ENCODE measurements at regions not wholly inside any gene's neighbourhood (a gene's known extent, or its start where the extent isn't known, plus 50 kb on each side); places are given as distances from the start of the nearest gene placed in this dataset.
A peak's percentile ranks its signal among the peaks of the same experiment; 100 is the strongest.

DNA sequence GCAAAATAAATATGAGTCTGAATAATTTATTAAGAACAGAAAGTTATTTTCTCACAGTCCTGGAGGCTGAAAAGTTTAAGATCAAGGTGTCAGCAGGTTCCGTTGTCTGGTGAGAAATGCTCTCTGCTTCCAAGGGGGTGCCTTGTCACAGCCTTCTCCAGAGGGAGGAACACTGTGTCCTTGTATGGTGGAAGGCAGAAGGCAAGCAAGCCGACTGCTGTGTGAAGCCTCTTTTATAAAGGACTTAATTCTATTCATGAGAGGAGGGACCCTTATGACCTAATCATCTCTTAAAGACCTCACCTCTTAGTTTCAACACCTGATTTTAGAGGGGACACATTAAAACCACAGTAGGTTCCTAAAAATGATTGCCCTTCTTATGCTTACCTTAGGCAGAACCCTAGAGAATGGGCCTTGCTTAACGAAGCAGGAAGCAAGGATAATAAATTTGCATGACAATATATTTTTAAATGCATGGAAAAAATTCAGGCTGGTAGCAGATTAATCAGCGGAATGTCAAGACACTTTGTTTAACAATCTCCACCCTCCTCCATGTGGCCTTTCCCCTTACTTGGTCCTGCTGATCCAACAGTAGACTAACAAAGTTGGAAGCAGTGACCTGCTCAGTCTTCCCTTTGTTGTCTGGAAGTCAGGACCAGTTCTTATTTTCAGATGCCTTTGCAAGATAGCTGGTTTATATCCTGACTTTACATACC lies 154.9 kb downstream of the DYRK2 start:
- H3K27me3 Mint-ChIP-seq (ENCODE audit: low read depth): no peaks in the 10 kb centered on the region

GRCh38 chr12:67804168-67804567 lies 155.6 kb downstream of the DYRK2 start:
- Mint-ChIP-seq H3K27me3 (ENCODE audit: low read depth) (no peaks in the 10 kb centered on the region), H3K36me3 (ENCODE audit: low read depth) (no peaks in the 10 kb centered on the region), H3K4me3 (ENCODE audit: unreplicated experiment) (no peak overlapping the region)

More for the DNA sequence above, 154.9 kb downstream of the DYRK2 start:
- TF ChIP-seq CTCF (IDR thresholded peaks at IDR 0.05): no peak
- Mint-ChIP-seq H3K36me3 (ENCODE audit: low read depth) (no peaks in the 10 kb centered on the region), H3K4me3 (ENCODE audit: unreplicated experiment) (no peak overlapping the region), H3K4me1 (ENCODE audit: low read depth) (peaks cover 22% of the 10 kb centered on the region), H3K27ac (ENCODE audit: unreplicated experiment) (no peak overlapping the region), H3K9me3 (ENCODE audit: low read depth) (no peaks in the 10 kb centered on the region)
- DNase-seq (ENCODE audit: low spot score): no peak

GRCh38 chr12:67807814-67808213 lies 159.3 kb downstream of the DYRK2 start:
- Mint-ChIP-seq H3K9me3 (ENCODE audit: low read depth) (peaks cover 5% of the 10 kb centered on the region), H3K27me3 (ENCODE audit: low read depth) (no peaks in the 10 kb centered on the region), H3K27ac (ENCODE audit: unreplicated experiment) (peak overlapping the region; percentile 63), H3K4me1 (ENCODE audit: low read depth) (peaks cover 16% of the 10 kb centered on the region), H3K36me3 (ENCODE audit: low read depth) (no peaks in the 10 kb centered on the region), H3K4me3 (ENCODE audit: unreplicated experiment) (no peak overlapping the region)
- TF ChIP-seq CTCF (IDR thresholded peaks at IDR 0.05): no peak
- DNase-seq (ENCODE audit: low spot score): no peak

More at GRCh38 chr12:67804168-67804567, 155.6 kb downstream of the DYRK2 start:
- H3K27ac Mint-ChIP-seq (ENCODE audit: unreplicated experiment): no peak overlapping the region
- TF ChIP-seq CTCF (IDR thresholded peaks at IDR 0.05): no peak
- peaks cover 18% of the 10 kb centered on the region for H3K4me1 Mint-ChIP-seq (ENCODE audit: low read depth)
- no peak for DNase-seq (ENCODE audit: low spot score)
- H3K9me3 Mint-ChIP-seq (ENCODE audit: low read depth): no peaks in the 10 kb centered on the region

GRCh38 chr12:67810166-67810565 lies 161.6 kb downstream of the DYRK2 start:
- no peak for TF ChIP-seq CTCF (IDR thresholded peaks at IDR 0.05)
- H3K27me3 Mint-ChIP-seq (ENCODE audit: low read depth): no peaks in the 10 kb centered on the region
- DNase-seq (ENCODE audit: low spot score): no peak
- H3K4me1 Mint-ChIP-seq (ENCODE audit: low read depth): peaks cover 16% of the 10 kb centered on the region
- no peak overlapping the region for H3K4me3 Mint-ChIP-seq (ENCODE audit: unreplicated experiment)
- H3K27ac Mint-ChIP-seq (ENCODE audit: unreplicated experiment): no peak overlapping the region
- H3K36me3 Mint-ChIP-seq (ENCODE audit: low read depth): peaks cover 1% of the 10 kb centered on the region
- peaks cover 7% of the 10 kb centered on the region for H3K9me3 Mint-ChIP-seq (ENCODE audit: low read depth)

DNA sequence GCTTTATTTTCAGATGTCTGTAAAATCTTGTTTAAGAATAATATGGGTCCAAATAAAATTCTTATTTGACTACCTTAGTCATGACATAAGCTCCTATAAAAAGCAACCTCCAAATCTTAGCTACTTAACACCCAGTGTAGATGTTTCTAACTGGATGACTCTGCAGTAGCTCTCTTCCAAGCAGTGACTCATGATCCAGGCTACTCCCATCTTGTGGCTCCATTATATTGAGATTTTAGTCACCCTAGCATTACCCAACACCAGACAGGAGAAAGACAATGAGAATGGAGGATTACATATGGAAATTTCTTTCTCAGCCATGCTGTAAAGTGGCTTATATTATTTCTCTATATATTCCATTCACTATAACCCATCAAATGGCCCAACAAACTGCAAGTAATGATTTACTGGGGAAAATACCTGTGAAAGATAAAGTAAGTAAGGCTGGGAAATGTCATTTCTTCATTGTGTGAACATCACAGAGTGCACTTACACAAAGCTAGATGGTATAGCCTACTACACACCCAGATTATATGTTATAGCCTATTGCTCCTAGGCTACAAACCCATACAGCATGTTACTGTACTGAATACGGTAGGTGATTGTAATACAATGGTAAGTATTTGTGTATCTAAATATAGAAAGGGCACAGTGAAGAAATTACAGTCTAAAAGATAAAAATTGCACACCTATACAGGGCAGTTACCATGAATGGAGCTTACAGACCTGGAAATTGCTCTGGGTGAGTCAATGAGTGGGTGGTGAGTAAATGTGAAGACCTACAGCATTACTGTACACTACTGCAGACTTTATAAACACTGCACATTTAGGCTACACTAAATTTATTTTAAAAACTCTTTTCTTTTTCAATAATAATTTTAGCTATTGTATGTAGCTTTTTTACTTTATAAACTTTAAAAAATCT lies 163.2 kb downstream of the DYRK2 start:
- TF ChIP-seq CTCF (IDR thresholded peaks at IDR 0.05): no peak
- H3K27me3 Mint-ChIP-seq (ENCODE audit: low read depth): no peaks in the 10 kb centered on the region
- H3K9me3 Mint-ChIP-seq (ENCODE audit: low read depth): peaks cover 20% of the 10 kb centered on the region
- H3K27ac Mint-ChIP-seq (ENCODE audit: unreplicated experiment): no peak overlapping the region
- H3K36me3 Mint-ChIP-seq (ENCODE audit: low read depth): peaks cover 5% of the 10 kb centered on the region
- H3K4me3 Mint-ChIP-seq (ENCODE audit: unreplicated experiment): no peak overlapping the region
- H3K4me1 Mint-ChIP-seq (ENCODE audit: low read depth): peaks cover 16% of the 10 kb centered on the region
- no peak for DNase-seq (ENCODE audit: low spot score)
